ENCODE measurements at regions not wholly inside any gene's neighbourhood (a gene's known extent, or its start where the extent isn't known, plus 50 kb on each side); places are given as distances from the start of the nearest gene placed in this dataset.

GRCh38 chr2:234676783-234677450 is 180.0 kb upstream of the ARL4C start:
- no peaks in the 10 kb centered on the region for H3K4me1 Mint-ChIP-seq (ENCODE audit: low read depth)
- no peaks in the 10 kb centered on the region for H3K36me3 Mint-ChIP-seq (ENCODE audit: low read depth)
- H3K9me3 Mint-ChIP-seq: no peaks in the 10 kb centered on the region
- H3K27me3 Mint-ChIP-seq: no peaks in the 10 kb centered on the region
- no peak overlapping the region for H3K27ac Mint-ChIP-seq
- no peak overlapping the region for H3K4me3 Mint-ChIP-seq

- Mint-ChIP-seq H3K27ac (no peak overlapping the region), H3K27me3 (no peaks in the 10 kb centered on the region), H3K4me1 (ENCODE audit: low read depth) (no peaks in the 10 kb centered on the region), H3K4me3 (no peak overlapping the region), H3K9me3 (no peaks in the 10 kb centered on the region), H3K36me3 (ENCODE audit: low read depth) (no peaks in the 10 kb centered on the region)
Measured at GRCh38 chr2:234676109-234676782, 179.4 kb upstream of the ARL4C start.

GRCh38 chr2:234674781-234675201 is 177.9 kb upstream of the ARL4C start:
- H3K9me3 Mint-ChIP-seq: no peaks in the 10 kb centered on the region
- no peaks in the 10 kb centered on the region for H3K36me3 Mint-ChIP-seq (ENCODE audit: low read depth)
- H3K4me3 Mint-ChIP-seq: no peak overlapping the region
- no peaks in the 10 kb centered on the region for H3K4me1 Mint-ChIP-seq (ENCODE audit: low read depth)
- no peak overlapping the region for H3K27ac Mint-ChIP-seq
- no peaks in the 10 kb centered on the region for H3K27me3 Mint-ChIP-seq

GRCh38 chr2:234673961-234674759 is 177.3 kb upstream of the ARL4C start:
- H3K4me1 Mint-ChIP-seq (ENCODE audit: low read depth): no peaks in the 10 kb centered on the region
- H3K4me3 Mint-ChIP-seq: no peak overlapping the region
- H3K9me3 Mint-ChIP-seq: no peaks in the 10 kb centered on the region
- no peak overlapping the region for H3K27ac Mint-ChIP-seq
- H3K27me3 Mint-ChIP-seq: peaks cover 3% of the 10 kb centered on the region
- H3K36me3 Mint-ChIP-seq (ENCODE audit: low read depth): no peaks in the 10 kb centered on the region

GRCh38 chr2:234673501-234673900 is 176.6 kb upstream of the ARL4C start:
- Mint-ChIP-seq H3K27me3 (peaks cover 8% of the 10 kb centered on the region), H3K4me3 (no peak overlapping the region), H3K9me3 (no peaks in the 10 kb centered on the region), H3K27ac (no peak overlapping the region), H3K4me1 (ENCODE audit: low read depth) (no peaks in the 10 kb centered on the region), H3K36me3 (ENCODE audit: low read depth) (no peaks in the 10 kb centered on the region)

- no peaks in the 10 kb centered on the region for H3K36me3 Mint-ChIP-seq (ENCODE audit: low read depth)
Measured at GRCh38 chr2:234672498-234673150, 175.7 kb upstream of the ARL4C start.

GRCh38 chr2:234671716-234672115 is 174.8 kb upstream of the ARL4C start:
- no peaks in the 10 kb centered on the region for H3K4me1 Mint-ChIP-seq (ENCODE audit: low read depth)

More at GRCh38 chr2:234672498-234673150, 175.7 kb upstream of the ARL4C start:
- Mint-ChIP-seq H3K9me3 (no peaks in the 10 kb centered on the region), H3K27ac (no peak overlapping the region), H3K4me1 (ENCODE audit: low read depth) (no peaks in the 10 kb centered on the region), H3K4me3 (no peak overlapping the region), H3K27me3 (peaks cover 8% of the 10 kb centered on the region)

GRCh38 chr2:234671231-234671630 is 174.3 kb upstream of the ARL4C start:
- no peak overlapping the region for H3K27ac Mint-ChIP-seq
- peaks cover 14% of the 10 kb centered on the region for H3K27me3 Mint-ChIP-seq
- no peaks in the 10 kb centered on the region for H3K36me3 Mint-ChIP-seq (ENCODE audit: low read depth)
- H3K9me3 Mint-ChIP-seq: no peaks in the 10 kb centered on the region
- H3K4me3 Mint-ChIP-seq: no peak overlapping the region
- H3K4me1 Mint-ChIP-seq (ENCODE audit: low read depth): no peaks in the 10 kb centered on the region

More at GRCh38 chr2:234671716-234672115, 174.8 kb upstream of the ARL4C start:
- H3K4me3 Mint-ChIP-seq: no peak overlapping the region
- no peaks in the 10 kb centered on the region for H3K36me3 Mint-ChIP-seq (ENCODE audit: low read depth)
- H3K9me3 Mint-ChIP-seq: no peaks in the 10 kb centered on the region
- peaks cover 13% of the 10 kb centered on the region for H3K27me3 Mint-ChIP-seq
- no peak overlapping the region for H3K27ac Mint-ChIP-seq

- Mint-ChIP-seq H3K27ac (no peak overlapping the region), H3K9me3 (no peaks in the 10 kb centered on the region), H3K4me3 (no peak overlapping the region), H3K27me3 (peaks cover 14% of the 10 kb centered on the region), H3K36me3 (ENCODE audit: low read depth) (no peaks in the 10 kb centered on the region), H3K4me1 (ENCODE audit: low read depth) (no peaks in the 10 kb centered on the region)
Measured at GRCh38 chr2:234670806-234671205, 173.9 kb upstream of the ARL4C start.

- H3K4me1 Mint-ChIP-seq (ENCODE audit: low read depth): no peaks in the 10 kb centered on the region
- peaks cover 14% of the 10 kb centered on the region for H3K27me3 Mint-ChIP-seq
- H3K27ac Mint-ChIP-seq: no peak overlapping the region
- H3K9me3 Mint-ChIP-seq: no peaks in the 10 kb centered on the region
- no peaks in the 10 kb centered on the region for H3K36me3 Mint-ChIP-seq (ENCODE audit: low read depth)
- no peak overlapping the region for H3K4me3 Mint-ChIP-seq
Measured at GRCh38 chr2:234670052-234670451, 173.2 kb upstream of the ARL4C start.

GRCh38 chr2:234669621-234670020 is 172.7 kb upstream of the ARL4C start:
- Mint-ChIP-seq H3K4me1 (ENCODE audit: low read depth) (no peaks in the 10 kb centered on the region), H3K27me3 (peaks cover 14% of the 10 kb centered on the region), H3K4me3 (no peak overlapping the region), H3K27ac (no peak overlapping the region), H3K9me3 (no peaks in the 10 kb centered on the region), H3K36me3 (ENCODE audit: low read depth) (no peaks in the 10 kb centered on the region)

GRCh38 chr2:234669001-234669400 is 172.1 kb upstream of the ARL4C start:
- no peak overlapping the region for H3K4me3 Mint-ChIP-seq
- no peak overlapping the region for H3K27ac Mint-ChIP-seq
- no peaks in the 10 kb centered on the region for H3K4me1 Mint-ChIP-seq (ENCODE audit: low read depth)
- H3K9me3 Mint-ChIP-seq: peaks cover 2% of the 10 kb centered on the region
- H3K27me3 Mint-ChIP-seq: peaks cover 14% of the 10 kb centered on the region
- H3K36me3 Mint-ChIP-seq (ENCODE audit: low read depth): no peaks in the 10 kb centered on the region

- peaks cover 14% of the 10 kb centered on the region for H3K27me3 Mint-ChIP-seq
- no peak overlapping the region for H3K4me3 Mint-ChIP-seq
- H3K36me3 Mint-ChIP-seq (ENCODE audit: low read depth): no peaks in the 10 kb centered on the region
- no peaks in the 10 kb centered on the region for H3K4me1 Mint-ChIP-seq (ENCODE audit: low read depth)
- H3K9me3 Mint-ChIP-seq: peaks cover 7% of the 10 kb centered on the region
- H3K27ac Mint-ChIP-seq: no peak overlapping the region
Measured at GRCh38 chr2:234666911-234667310, 170.0 kb upstream of the ARL4C start.

- Mint-ChIP-seq H3K36me3 (ENCODE audit: low read depth) (no peaks in the 10 kb centered on the region), H3K4me1 (ENCODE audit: low read depth) (no peaks in the 10 kb centered on the region), H3K27ac (no peak overlapping the region), H3K4me3 (no peak overlapping the region), H3K9me3 (peaks cover 7% of the 10 kb centered on the region), H3K27me3 (peaks cover 14% of the 10 kb centered on the region)
Measured at GRCh38 chr2:234665304-234665703, 168.4 kb upstream of the ARL4C start.

- H3K27me3 Mint-ChIP-seq: peaks cover 5% of the 10 kb centered on the region
- H3K9me3 Mint-ChIP-seq: peaks cover 7% of the 10 kb centered on the region
- no peak overlapping the region for H3K27ac Mint-ChIP-seq
- no peaks in the 10 kb centered on the region for H3K4me1 Mint-ChIP-seq (ENCODE audit: low read depth)
- H3K4me3 Mint-ChIP-seq: no peak overlapping the region
- no peaks in the 10 kb centered on the region for H3K36me3 Mint-ChIP-seq (ENCODE audit: low read depth)
Measured at GRCh38 chr2:234661849-234662248, 165.0 kb upstream of the ARL4C start.

Data from stimulated activated naive CD8-positive, alpha-beta T cell treated with anti-CD3 and anti-CD28 coated beads, Interleukin-15, Interleukin-2, amounts not matched to agents 100 ng/mL and 50 ng/mL, for 24 hours (primary cell).